ENCODE measurements at regions not wholly inside any gene's neighbourhood (a gene's known extent, or its start where the extent isn't known, plus 50 kb on each side); places are given as distances from the start of the nearest gene placed in this dataset.

GRCh38 chr7:46282155-46282554 is 361.1 kb upstream of the IGFBP3 start:
- TF ChIP-seq CTCF (conservative IDR thresholded peaks at IDR 0.05; ENCODE audit: low read length) (no peak), EZH2phosphoT487 (IDR thresholded peaks at IDR 0.05; ENCODE audit: borderline replicate concordance, low read depth, low read length) (no peak)
